A204.1 (cell line): ENCODE measurements at regions not wholly inside any gene's neighbourhood (a gene's known extent, or its start where the extent isn't known, plus 50 kb on each side); places are given as distances from the start of the nearest gene placed in this dataset.
"Not testable (repeated sequence)": the region's sequence is repeated elsewhere in the genome, so short reads cannot be mapped to it uniquely, and the experiment has no call there.

Experiments
- FAIRE-seq: peaks from 2 replicates; lab custom pipeline; 2012; peaks lifted over from hg19 to GRCh38; lab: Jason Lieb, UNC

GRCh38 chr12:33514893-33515292 is 75.3 kb upstream of the SYT10 start:
- FAIRE-seq: no peak

DNA sequence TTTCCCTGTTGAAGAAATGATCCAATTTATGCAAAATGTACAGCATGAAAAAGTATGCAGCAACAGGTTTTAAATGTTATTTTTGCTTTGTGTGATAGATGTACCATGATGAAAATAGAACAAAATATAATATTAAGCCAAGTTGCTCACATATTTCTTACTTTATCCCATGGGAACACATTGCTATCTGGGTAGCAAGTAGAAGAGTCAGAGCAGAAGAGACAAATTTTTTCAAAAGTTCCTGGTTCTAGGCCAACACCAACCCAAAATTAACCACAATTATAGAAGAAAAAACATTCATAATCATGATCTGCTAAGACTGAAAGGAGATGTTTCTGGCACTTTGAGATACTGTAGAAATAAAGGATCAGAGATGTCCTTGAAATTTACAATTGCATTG is 79.9 kb upstream of the SYT10 start:
- no peak for FAIRE-seq

DNA sequence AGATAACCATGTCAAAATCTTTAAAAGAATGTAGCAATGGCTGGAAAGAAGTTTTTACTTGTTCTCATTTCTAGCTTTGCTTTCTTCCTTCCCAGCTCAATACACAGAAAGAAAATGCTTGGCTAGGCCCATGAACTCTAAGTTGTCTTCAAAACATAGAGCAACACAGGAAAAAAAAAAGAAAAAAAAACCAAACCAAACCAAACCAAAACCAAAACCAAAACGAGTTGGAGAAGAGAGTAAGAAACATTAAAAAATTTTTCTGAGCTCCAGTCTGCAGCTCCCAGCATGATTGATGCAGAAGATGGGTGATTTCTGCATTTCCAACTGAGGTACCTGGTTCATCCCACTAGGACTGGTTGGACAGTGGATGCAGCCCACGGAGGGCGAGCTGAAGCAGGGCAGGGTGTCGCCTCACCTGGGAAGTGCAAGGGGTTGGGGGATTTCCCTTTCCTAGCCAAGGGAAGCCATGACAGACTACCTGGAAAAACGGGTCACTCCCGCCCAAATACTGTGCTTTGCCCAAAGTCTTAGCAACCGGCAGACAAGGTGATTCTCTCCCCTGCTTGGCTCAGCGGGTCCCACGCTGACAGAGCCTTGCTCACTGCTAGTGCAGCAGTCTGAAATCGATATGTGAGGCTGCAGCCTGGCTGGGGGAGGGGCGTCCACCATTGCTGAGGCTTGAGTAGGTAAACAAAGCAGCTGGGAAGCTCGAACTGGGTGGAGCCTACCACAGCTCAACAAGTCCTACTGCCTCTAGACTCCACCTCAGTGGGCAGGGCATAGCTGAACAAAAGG is 81.1 kb upstream of the SYT10 start:
- not testable (repeated sequence) for FAIRE-seq

- no peak for FAIRE-seq
Measured at GRCh38 chr12:33529031-33529430, 89.4 kb upstream of the SYT10 start.

- FAIRE-seq: no peak
Measured at GRCh38 chr12:33529810-33530209, 90.2 kb upstream of the SYT10 start.

DNA sequence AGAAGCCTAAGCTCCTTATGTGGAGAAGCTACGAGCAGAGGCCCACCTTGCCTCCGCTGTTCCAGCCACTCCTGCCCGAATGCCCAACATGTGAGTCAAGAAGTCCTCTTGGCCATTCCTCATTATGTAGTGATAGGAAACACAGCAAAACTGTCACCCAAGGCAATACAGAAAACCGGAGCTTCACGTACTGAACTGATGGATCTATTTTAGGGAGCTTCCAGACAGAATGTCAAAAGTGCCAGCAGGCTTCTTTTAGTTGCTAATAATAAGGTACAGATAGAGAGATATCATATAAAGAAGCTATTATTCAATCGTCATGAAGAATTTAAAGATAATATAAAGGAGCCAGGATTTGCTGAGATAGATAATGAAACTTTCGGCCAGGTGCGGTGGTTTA is 91.6 kb upstream of the SYT10 start:
- no peak for FAIRE-seq

DNA sequence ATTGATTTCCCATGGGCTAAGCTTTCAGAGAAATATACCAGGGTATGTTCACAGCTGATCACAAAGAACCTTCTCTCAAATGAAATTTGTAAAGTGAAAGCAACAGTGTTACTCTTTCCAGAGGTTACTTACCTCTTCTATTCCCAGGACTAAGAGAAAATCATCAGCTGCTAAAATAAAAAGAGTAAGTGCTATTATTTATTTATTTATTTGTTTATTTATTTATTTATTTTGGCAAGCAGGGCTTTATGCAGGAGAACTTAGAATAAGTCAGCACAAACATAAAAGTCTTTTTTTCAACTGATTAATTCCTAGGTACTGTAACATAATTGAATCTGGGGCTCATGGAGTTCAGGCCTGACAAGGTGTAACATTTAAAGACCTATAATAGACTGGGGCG is 93.9 kb upstream of the SYT10 start:
- FAIRE-seq: no peak

GRCh38 chr12:33536431-33536830 is 96.8 kb upstream of the SYT10 start:
- FAIRE-seq: no peak

GRCh38 chr12:33546004-33546403 is 106.4 kb upstream of the SYT10 start:
- no peak for FAIRE-seq

- no peak for FAIRE-seq
Measured at GRCh38 chr12:33547084-33547483, 107.5 kb upstream of the SYT10 start.

DNA sequence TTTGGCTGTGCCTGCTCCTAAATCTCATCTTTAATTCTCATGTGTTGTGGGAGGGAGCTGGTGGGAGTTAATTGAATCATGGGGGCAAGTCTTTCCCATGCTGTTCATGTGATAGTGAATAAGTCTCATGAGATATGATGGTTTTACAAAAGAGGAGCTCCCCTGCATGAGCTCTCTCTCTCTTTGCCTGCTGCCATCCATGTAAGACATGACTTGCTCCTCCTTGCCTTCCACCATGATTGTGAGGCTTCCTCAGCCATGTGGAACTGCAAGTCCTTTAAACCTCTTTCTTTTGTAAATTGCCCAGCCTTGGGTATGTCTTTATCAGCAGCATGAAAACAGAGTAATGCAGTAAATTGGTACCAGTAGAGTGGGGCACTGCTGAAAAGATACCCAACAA is 110.6 kb upstream of the SYT10 start:
- FAIRE-seq: not testable (repeated sequence)

DNA sequence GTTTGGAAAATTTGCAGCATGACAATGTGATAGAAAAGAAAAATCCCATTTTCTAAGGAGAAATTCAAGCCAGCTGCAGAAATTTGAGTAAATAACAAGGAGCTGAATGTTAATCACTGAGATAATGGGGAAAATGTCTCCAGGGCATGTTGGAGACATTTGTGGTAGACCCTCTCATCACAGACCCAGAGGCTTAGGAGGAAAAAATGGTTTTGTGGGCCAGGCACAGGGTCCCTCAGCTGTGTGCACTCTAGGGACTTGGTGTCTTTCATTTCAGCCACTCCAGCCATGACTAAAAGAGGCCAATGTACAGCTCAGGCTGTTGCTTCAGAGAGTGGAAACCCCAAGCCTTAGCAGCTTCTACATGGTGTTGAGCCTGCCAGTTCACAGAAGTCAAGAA is 111.4 kb upstream of the SYT10 start:
- FAIRE-seq: no peak

DNA sequence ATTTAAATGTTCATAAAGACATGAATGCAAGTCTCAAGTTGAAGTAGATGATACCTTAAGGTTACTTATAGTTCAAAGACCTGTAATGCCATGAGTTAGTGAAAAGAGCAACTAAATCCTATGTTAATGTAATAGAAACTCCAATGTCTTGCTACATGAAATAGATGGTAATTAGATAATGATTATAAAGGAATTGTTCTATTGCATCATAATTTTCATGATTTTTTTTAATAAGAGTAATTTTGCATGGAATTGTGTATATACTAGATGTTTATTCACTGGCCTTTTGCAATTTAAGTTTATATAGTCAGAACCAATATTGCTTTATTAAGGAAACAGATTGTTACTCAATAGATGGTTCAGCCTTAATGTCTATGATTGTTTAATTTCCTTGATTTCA is 115.5 kb upstream of the SYT10 start:
- FAIRE-seq: no peak

DNA sequence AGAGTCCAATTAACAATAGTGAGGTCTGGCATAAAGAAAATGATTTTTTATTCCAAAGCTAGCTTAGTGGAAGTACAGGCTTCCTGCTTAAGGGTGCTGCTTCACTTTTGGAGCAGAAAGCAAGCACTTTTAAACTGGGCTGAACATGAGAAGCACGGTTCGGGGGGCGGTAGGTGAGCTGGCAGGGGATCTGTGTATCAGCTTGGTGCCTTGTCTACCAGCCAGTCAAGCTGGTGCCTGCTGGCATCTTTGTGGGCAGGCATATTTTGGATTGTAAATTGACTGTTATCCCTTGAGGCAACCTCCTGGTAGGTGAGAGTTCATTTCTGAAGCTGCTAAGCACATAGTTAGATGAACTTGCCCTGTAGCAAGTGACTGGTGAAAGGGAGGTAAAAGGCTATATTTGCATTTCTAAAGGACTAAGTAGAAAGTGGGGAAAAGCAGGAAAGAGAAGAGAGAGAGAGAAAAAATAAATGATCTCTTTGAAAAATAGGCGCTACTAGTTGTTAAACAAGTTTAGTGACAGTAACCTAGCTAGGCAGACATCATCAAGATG is 121.1 kb upstream of the SYT10 start:
- FAIRE-seq: no peak

GRCh38 chr12:33562401-33562800 is 122.8 kb upstream of the SYT10 start:
- FAIRE-seq: no peak

- no peak for FAIRE-seq
Measured at GRCh38 chr12:33566403-33566802, 126.8 kb upstream of the SYT10 start.

DNA sequence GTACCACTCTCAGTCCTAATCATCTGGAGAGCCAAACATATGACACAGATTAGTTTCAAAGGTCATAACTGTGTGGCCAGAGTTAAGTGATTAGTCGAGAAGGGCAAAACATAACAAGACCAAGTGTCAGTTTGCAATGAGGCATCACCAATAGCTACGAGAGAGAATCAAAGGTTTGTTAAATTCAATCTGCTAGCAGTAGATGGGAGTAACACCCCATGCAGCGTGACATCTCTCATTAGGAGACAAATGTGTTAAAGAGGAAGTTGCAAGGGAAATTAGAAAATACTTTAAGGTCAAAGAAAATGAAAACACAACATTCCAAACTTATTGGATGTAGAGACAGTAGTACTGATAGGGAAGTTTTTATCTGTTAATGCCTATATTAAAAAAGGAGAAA is 135.7 kb upstream of the SYT10 start:
- no peak for FAIRE-seq

- no peak for FAIRE-seq
Measured at GRCh38 chr12:33581613-33582122, 142.0 kb upstream of the SYT10 start.

DNA sequence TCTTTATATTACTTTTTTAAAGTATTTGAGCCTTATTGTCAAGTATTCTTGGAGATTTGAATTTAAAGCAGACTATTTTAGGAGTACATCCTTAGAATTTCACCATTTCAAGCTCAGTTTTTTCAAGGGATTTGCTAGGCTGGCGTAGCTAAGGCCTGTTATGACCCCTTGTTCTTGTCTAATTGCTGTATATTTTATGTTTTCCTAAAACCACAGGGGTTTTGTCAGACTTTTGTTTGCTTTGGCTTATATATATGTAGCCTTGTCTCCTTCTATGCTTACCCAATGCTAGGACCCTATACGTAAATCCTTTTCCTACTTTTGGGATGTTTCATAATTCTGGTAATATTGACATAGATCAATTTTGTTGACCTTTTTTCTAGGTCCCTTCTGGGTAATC is 147.0 kb upstream of the SYT10 start:
- FAIRE-seq: no peak

- no peak for FAIRE-seq
Measured at GRCh38 chr12:33587354-33587753, 147.7 kb upstream of the SYT10 start.

DNA sequence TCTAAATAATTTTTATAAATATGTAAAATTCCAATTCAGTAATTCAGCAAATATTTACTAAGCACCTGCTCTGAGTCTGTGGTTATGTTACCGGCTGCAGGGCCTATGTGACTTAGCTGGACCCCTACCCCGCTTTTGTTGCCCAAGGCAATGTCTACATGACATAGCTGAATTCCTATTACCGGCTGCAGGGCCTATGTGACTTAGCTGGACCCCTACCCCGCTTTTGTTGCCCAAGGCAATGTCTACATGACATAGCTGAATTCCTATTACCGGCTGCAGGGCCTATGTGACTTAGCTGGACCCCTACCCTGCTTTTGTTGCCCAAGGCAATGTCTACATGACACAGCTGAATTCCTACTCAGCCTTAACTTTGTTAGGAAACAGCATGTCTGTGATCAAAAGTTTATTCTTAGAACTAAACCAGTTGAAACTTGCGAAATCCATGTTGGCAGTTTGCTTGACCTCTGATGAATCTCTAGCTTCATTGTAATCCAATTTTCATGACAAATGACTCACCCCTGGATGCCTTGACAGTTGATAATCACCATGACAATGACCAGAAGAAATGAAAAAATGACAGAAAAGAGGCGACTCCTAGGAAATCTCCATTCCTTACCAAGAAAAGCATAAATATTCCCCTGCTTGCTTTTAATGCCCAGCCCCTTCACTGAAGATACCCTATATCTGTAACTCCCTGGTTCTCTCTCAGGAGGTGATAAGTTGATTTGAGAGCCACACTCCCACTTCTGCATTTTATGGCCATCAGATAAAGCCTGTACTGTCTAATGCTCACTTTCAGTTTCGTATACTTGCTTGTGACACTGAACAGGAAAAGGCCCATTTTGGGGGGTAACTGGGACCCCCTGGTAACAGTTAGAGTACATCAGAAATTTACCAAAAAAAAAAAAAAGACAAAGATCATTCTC is 148.4 kb upstream of the SYT10 start:
- FAIRE-seq: no peak

- no peak for FAIRE-seq
Measured at GRCh38 chr12:33588725-33589405, 149.2 kb upstream of the SYT10 start.
